Lower leg skin (tissue), 4 donors: ENCODE measurements at regions not wholly inside any gene's neighbourhood (a gene's known extent, or its start where the extent isn't known, plus 50 kb on each side); places are given as distances from the start of the nearest gene placed in this dataset.

ENCODE experiments used
- DNase-seq, 2 donors: peaks; one replicate each; pipeline ENCODE4 v3.0.0-alpha.2; 2019; ENCODE audit warnings: low spot score in 2 of 2
- H3K4me3 ChIP-seq: fragments of 200-600 bp; sonication (generic); 2 replicates; pipeline ENCODE4 v1.5.1; 2017; ENCODE audit warnings: mild to moderate bottlenecking, low read depth; ENCODE audit not compliant: poor library complexity, severe bottlenecking
- CTCF ChIP-seq, 3 donors: fragments of 450-650 bp; IDR thresholded peaks; one replicate each; pipeline ENCODE4 v1.5.1; 2016; ENCODE audit warnings: antibody characterized with exemption in 3 of 3, mild to moderate bottlenecking in 3 of 3, moderate library complexity in 2 of 3
- POLR2A ChIP-seq, 2 donors: fragments of 450-650 bp; IDR thresholded peaks; one replicate each; pipeline ENCODE4 v1.6.1; 2016 to 2017; ENCODE audit warnings: antibody characterized with exemption in 2 of 2, mild to moderate bottlenecking in 1 of 2, moderate library complexity in 1 of 2
- WGBS, 2 donors: methylation state at CpG; one replicate each; pipeline ENCODE4 v1.1.5; 2018; 5-methylcytosine and 5-hydroxymethylcytosine counted together
- intact Hi-C: fragments of 100-400 bp; cut with DNase I; formaldehyde crosslinking; loops from one replicate; pipeline ENCODE4 v1.15.0; 2023; ENCODE audit warnings: low total_unique reads

- no peak for DNase-seq
- intact Hi-C loops = no loop called here
- H3K4me3 ChIP-seq = no peak overlapping the region
- WGBS, 2 donors = 45 to 61% methylated on average over 5 of the region's 5 CpGs
- TF ChIP-seq POLR2A (IDR thresholded peaks at IDR 0.05) (no peak), CTCF (IDR thresholded peaks at IDR 0.05) (no peak)
Observed at GRCh38 chr15:23913081-23913480, 226.0 kb upstream of the NDN start.

GRCh38 chr15:23913635-23914034 is 226.5 kb upstream of the NDN start:
- intact Hi-C loops = no loop called here
- 50 to 75% methylated on average over 1 of the region's 1 CpG for WGBS, 2 donors
- no peak overlapping the region for H3K4me3 ChIP-seq
- DNase-seq = no peak
- TF ChIP-seq POLR2A (IDR thresholded peaks at IDR 0.05) (no peak), CTCF (IDR thresholded peaks at IDR 0.05) (no peak)

- intact Hi-C loops = no loop called here
Observed at GRCh38 chr15:23924686-23925085, 237.6 kb upstream of the NDN start.

GRCh38 chr15:23954931-23955330 is 267.8 kb upstream of the NDN start:
- intact Hi-C loops = no loop called here
- DNase-seq = no peak
- H3K4me3 ChIP-seq = no peak overlapping the region
- no peak for TF ChIP-seq CTCF (IDR thresholded peaks at IDR 0.05)
- TF ChIP-seq POLR2A (IDR thresholded peaks at IDR 0.05) = no peak
- 78 to 83% methylated on average over 14 of the region's 14 CpGs for WGBS, 2 donors

More at GRCh38 chr15:23924686-23925085, 237.6 kb upstream of the NDN start:
- TF ChIP-seq CTCF (IDR thresholded peaks at IDR 0.05) (no peak), POLR2A (IDR thresholded peaks at IDR 0.05) (no peak)
- no peak overlapping the region for H3K4me3 ChIP-seq
- WGBS, 2 donors = 74 to 77% methylated on average over 3 of the region's 3 CpGs
- no peak for DNase-seq

- TF ChIP-seq CTCF (IDR thresholded peaks at IDR 0.05) (no peak), POLR2A (IDR thresholded peaks at IDR 0.05) (no peak)
- intact Hi-C loops = no loop called here
- WGBS, 2 donors = 53 to 54% methylated on average over 5 of the region's 5 CpGs
- H3K4me3 ChIP-seq = no peak overlapping the region
- no peak for DNase-seq
Observed at GRCh38 chr15:23983500-23984259, 296.6 kb upstream of the NDN start.

- 67 to 72% methylated on average over 4 of the region's 4 CpGs for WGBS, 2 donors
- no peak for TF ChIP-seq CTCF (IDR thresholded peaks at IDR 0.05)
- no peak for TF ChIP-seq POLR2A (IDR thresholded peaks at IDR 0.05)
- intact Hi-C loops = no loop called here
Observed at GRCh38 chr15:23994273-23994672, 307.2 kb upstream of the NDN start.

More at GRCh38 chr15:23994273-23994672, 307.2 kb upstream of the NDN start:
- no peak for DNase-seq
- no peak overlapping the region for H3K4me3 ChIP-seq
